NOMO-1 (cell line): ENCODE measurements at regions not wholly inside any gene's neighbourhood (a gene's known extent, or its start where the extent isn't known, plus 50 kb on each side); places are given as distances from the start of the nearest gene placed in this dataset.
"Not testable (repeated sequence)": the region's sequence is repeated elsewhere in the genome, so short reads cannot be mapped to it uniquely, and the experiment has no call there.

Experiments
- DNase-seq, 2 experiments: peaks; one replicate each; lab custom pipeline; 2025; ENCODE audit not compliant: unreplicated experiment in 2 of 2; lab: John Stamatoyannopoulos, UW

GRCh38 chr1:166488327-166488726 is 321.5 kb upstream of the FAM78B start:
- DNase-seq: no peak

GRCh38 chr1:166489356-166489669 is 322.5 kb upstream of the FAM78B start:
- peak; percentile 63 to 75 for DNase-seq

DNA sequence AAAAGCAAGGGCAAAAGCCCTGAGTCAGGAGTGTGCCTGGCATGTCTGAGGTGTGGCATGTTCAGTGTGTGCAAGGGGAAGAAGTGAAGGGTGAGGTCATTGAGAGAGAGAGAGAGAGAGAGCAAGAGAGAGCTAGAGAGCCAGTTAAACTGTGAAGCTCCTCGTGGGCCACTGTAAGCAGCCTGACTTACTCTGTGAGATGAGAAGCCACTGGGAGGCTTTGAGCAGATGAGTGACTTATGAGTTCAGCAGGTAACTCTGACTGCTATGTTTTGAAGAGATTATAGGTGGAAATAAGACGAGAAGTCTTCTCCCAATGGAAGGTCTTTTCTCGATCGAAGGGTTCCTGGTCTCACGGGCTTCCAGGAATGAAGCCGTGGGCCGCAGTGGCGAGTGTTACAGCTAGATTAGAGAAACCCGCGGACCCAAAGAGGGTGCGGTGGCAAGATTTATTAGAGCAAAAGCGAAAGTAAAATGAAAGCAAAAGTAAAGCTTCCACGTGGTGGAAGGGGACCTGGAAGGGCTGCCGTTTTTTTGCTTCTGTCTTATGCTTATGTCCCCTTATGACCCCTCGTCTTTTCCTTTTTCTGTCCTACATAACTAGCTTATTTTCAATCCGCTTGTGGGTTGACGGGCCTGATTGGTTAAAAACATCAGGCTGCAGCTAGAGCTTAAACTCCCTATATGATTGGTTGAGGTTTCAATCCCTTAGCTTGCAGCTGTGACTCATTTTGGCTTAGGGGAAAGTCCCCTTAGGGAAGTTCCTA is 323.1 kb upstream of the FAM78B start:
- peak; percentile 62 to 75 for DNase-seq

DNA sequence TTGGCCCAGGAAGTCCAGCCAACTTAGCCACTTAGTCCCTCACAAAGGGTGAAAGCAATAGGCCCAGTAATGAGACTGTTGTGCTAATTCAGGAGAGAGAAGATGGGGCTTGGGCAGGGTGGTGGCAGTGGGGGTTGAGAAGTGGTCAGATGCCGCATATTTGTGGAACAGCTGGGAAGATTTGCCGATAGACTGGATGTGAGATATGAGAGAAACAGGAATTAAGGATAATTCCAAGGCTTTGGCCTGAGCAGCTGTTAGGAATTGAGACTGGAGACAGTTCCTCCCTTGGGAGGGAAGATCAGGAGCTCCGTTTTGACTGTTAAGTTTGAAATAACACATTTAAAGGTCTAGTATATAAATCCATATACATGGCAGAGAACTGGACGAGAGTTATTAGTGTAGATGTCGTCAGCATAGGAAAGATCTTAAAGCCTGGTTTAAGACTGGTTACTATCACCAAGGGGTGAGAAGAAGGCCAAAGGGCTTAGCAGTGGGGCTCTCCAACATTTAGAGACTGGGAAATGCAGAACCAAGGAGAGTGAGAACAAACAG is 323.7 kb upstream of the FAM78B start:
- DNase-seq: no peak

- DNase-seq: not testable (repeated sequence)
These were observed 327.0 kb upstream of the FAM78B start for GRCh38 chr1:166493765-166494164.

DNA sequence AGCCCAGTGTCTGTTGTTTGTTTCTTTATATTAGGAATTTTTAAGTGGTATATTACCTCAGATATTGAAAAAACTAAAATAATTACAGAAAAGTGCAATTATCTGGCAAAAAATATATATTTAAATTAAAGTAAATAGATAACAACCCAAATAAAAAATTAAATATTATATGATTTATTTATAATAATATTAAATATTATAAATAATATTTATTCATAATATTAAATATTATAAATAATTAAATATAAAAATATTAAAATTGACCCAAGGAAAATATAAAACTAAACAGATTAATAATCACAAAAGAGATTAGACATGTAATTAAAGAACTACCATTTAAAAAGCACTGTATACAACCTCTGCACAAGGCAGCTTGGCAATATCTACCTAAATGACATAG is 331.9 kb upstream of the POGK start:
- no peak for DNase-seq

- DNase-seq: peak; percentile 78 to 97
These were observed 327.5 kb upstream of the POGK start for GRCh38 chr1:166511761-166512160.

- peak in 1 of 2 experiments; percentile 8 for DNase-seq
These were observed 325.2 kb upstream of the POGK start for GRCh38 chr1:166514067-166514466.

DNA sequence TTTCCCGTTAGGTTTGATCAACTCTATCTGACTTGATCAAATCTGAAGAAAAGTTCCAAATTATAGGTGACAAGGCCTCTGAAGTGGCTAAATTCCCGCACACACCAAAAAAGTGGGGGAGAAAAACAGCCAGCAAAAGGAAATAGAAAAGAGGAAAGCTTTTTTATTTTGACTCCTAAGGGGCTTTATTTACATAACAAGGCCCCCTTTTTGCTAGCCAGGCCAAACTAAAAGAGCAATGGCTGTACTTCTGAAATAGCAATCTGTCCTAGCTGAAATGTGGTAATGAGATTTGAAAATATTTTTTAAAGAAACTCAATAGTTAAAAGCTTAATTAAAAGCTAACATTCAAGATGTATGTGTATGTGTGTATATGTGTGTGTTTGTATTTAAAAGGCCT is 311.5 kb upstream of the POGK start:
- no peak for DNase-seq

- no peak for DNase-seq
These were observed 300.6 kb upstream of the POGK start for GRCh38 chr1:166538646-166539045.

DNA sequence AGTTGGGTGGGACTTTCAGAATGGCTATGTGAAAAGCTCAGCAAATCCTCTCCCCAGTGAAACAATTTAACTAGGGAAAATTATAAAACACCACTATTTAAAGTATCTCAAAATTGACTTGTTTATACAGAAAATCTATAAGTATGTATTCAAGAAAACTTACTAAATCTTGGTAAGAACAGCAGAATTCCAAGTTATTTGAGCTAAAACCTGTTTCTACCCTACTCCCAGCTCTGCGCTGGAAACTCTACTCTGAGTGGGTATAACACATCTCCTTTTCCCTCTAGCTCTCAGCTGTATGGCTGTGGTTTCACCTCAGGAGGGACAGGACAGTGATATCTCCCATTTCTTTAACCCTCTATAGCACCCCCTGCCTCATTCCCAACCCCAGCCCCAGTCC is 295.2 kb upstream of the POGK start:
- no peak for DNase-seq

- DNase-seq: no peak
These were observed 294.7 kb upstream of the POGK start for GRCh38 chr1:166544561-166544960.

DNA sequence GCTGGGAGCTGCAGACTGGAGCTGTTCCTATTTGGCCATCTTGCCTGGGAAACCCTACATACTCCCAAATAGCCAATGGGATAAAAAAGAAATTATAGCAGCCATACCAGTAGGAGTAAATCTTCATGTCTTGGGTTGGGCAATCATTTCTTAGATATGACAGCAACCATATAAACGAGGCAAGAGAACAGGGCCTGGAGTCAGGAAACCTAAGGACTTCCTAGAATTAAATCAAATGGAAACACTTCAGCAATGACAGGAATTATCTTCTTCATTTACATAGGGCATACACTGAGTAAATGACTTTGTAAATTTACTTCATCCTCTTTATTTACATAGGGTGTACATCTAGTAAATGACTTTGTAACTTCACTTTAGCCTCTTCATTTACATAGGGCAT is 286.6 kb upstream of the POGK start:
- DNase-seq: no peak

GRCh38 chr1:166570954-166571353 is 268.3 kb upstream of the POGK start:
- no peak for DNase-seq

- DNase-seq: no peak
These were observed 266.1 kb upstream of the POGK start for GRCh38 chr1:166573199-166573598.

DNA sequence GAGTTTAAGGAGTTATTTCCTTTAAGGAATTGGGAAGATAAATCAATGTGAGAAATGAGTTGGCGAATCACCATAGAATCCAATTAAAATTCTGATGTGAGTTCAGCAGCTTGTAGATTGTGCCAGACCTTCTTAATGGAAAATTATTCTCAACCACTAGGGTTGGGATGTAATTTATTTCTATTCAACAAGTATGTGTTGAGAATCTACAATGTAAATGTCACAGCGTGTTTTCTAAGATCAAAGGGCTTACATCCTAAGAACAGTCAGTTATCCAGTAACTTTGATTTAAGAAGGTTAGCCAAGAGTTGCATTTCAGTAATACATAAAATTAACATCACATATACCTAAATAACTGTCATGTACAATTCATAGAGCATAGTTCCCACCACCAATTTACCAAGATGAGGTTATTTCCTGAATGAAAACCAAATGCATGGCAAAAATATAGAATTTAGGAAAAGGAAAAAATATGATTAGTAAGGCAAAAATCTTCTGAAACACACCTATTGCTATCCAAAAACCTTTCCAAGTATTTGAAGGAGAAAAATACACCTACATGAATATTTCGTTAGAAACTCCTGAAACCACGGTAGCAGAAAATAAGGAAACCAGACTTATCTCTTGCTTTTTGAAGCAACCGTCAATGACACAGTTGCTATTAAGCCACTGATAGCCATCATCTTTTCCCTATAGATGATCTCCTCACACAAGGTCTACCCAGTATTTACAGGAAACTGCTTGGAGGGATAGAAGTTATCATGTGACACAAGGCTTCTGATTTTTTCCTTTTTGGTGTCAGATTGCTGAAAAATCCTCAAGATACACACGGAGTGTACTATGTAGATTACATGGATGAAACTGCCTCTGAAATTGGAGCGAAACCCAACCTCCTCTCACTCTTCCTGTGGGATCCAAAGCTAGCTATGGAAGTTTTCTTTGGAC is 259.4 kb upstream of the POGK start:
- DNase-seq: no peak

DNA sequence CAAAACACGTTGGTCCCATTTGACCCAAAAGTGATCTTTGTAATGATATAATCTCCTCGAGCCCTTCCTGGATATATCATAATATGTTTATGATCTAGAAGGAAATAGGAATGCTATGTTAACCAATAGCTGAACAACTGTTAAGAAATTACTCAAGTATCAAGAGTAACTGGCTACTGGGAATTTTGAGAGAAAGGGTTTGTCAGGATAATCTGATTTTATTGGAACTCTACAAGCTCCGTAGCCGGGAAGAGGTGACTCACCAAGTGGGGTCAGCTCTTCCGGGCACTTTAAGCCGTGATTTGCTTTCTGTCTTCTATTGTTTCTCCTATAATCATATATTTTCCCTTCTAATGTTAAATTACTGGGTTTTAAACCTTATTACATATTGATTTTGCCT is 250.5 kb upstream of the POGK start:
- DNase-seq: no peak

- DNase-seq: no peak
These were observed 249.1 kb upstream of the POGK start for GRCh38 chr1:166590161-166590560.

GRCh38 chr1:166594646-166595045 is 244.6 kb upstream of the POGK start:
- no peak for DNase-seq

- DNase-seq: no peak
These were observed 241.8 kb upstream of the POGK start for GRCh38 chr1:166597516-166597915.

GRCh38 chr1:166600574-166600973 is 238.7 kb upstream of the POGK start:
- no peak for DNase-seq
